DND-41 (cell line): ENCODE measurements at regions not wholly inside any gene's neighbourhood (a gene's known extent, or its start where the extent isn't known, plus 50 kb on each side); places are given as distances from the start of the nearest gene placed in this dataset.
A peak's percentile ranks its signal among the peaks of the same experiment; 100 is the strongest.

Experiments
- ATAC-seq: fragments of 200-7000 bp; cut with Tn5 transposase; 3 replicates; pipeline ENCODE4 v1.9.1; 2021; ENCODE audit warnings: low read depth; ENCODE audit not compliant: insufficient read depth
- DNase-seq: peaks from one replicate; pipeline ENCODE4 v3.0.0-alpha.2; 2020
- H2AFZ ChIP-seq: 2 replicates; pipeline ENCODE4 v1.6.0; 2012; ENCODE audit warnings: low read depth, low read length
- H3K27ac ChIP-seq: 2 replicates; pipeline ENCODE4 v1.5.1; 2012; ENCODE audit warnings: low read length, inconsistent platforms
- H3K27me3 ChIP-seq: fragments of 200-600 bp; sonication (generic); 2 replicates; pipeline ENCODE4 v1.6.0; 2012; ENCODE audit warnings: low read length, mild to moderate bottlenecking, inconsistent platforms; ENCODE audit not compliant: insufficient read depth, poor library complexity
- H3K36me3 ChIP-seq: 2 replicates; pipeline ENCODE4 v1.5.1; 2012; ENCODE audit warnings: low read length, inconsistent platforms; ENCODE audit not compliant: insufficient read depth
- H3K4me1 ChIP-seq: 2 replicates; pipeline ENCODE4 v1.5.1; 2012; ENCODE audit warnings: mild to moderate bottlenecking, low read length; ENCODE audit not compliant: insufficient read depth
- H3K4me2 ChIP-seq: 2 replicates; pipeline ENCODE4 v1.6.0; 2012; ENCODE audit warnings: mild to moderate bottlenecking, moderate library complexity, low read length, inconsistent platforms; ENCODE audit not compliant: insufficient read depth
- H3K4me3 ChIP-seq, 2 experiments: fragments of 200-600 bp in 1 of 2; shearing (Covaris generic) in 1 of 2; 2 replicates each; pipeline ENCODE4 v1.5.1; 2012 to 2016; ENCODE audit warnings: inconsistent platforms in 2 of 2, low read length in 2 of 2, mild to moderate bottlenecking in 2 of 2, low read depth in 1 of 2, moderate library complexity in 1 of 2
- H3K79me2 ChIP-seq: 2 replicates; pipeline ENCODE4 v1.6.0; 2012; ENCODE audit warnings: low read length, inconsistent platforms; ENCODE audit not compliant: insufficient read depth
- H3K9ac ChIP-seq: 2 replicates; pipeline ENCODE4 v1.6.0; 2012; ENCODE audit warnings: low read depth, mild to moderate bottlenecking, inconsistent platforms, low read length, moderate library complexity
- H3K9me3 ChIP-seq: 2 replicates; pipeline ENCODE4 v1.5.1; 2012; ENCODE audit warnings: low read length, moderate library complexity, mild to moderate bottlenecking, inconsistent platforms; ENCODE audit not compliant: insufficient read depth, severe bottlenecking
- H4K20me1 ChIP-seq: 2 replicates; pipeline ENCODE4 v1.6.0; 2012; ENCODE audit warnings: low read length; ENCODE audit not compliant: insufficient read depth
- EZH2 ChIP-seq: IDR thresholded peaks from 3 replicates; pipeline ENCODE4 v1.6.1; 2012; ENCODE audit warnings: borderline replicate concordance, low read depth, mild to moderate bottlenecking, moderate library complexity, low read length, inconsistent platforms; ENCODE audit not compliant: severe bottlenecking
- TF ChIP-seq, protein P1 (sequence below): IDR thresholded peaks from 2 replicates; pipeline ENCODE4 v1.5.1; 2012; ENCODE audit warnings: borderline replicate concordance, low read length, moderate library complexity, mild to moderate bottlenecking; ENCODE audit not compliant: poor library complexity, severe bottlenecking; ENCODE audit errors: extremely low read depth

DNA sequence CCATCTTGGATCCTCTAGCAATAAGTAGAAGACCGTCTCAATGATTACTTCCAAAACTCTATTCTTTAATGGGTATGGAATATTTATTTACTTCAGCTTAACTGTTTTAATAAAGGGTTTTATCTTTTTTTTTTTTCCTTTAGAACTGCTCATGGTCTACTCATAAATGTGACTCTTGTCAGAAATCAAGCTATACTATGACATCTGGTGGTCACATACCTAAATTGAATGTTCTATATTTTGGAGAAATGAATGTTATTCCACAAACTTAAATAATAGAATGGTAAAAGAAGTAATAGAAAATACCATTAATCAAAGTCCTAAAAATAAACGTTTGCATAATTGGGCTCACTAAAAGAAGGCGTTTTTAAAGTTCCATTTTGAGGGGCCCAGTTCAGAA, 131.2 kb upstream of the PLCXD3 start:
- H2AFZ ChIP-seq = no peak overlapping the region
- H3K27me3 ChIP-seq = no peaks in the 10 kb centered on the region
- no peak overlapping the region for H3K27ac ChIP-seq
- no peak overlapping the region for H3K4me2 ChIP-seq
- DNase-seq (no peak), ATAC-seq (no peak)
- H3K36me3 ChIP-seq = no peaks in the 10 kb centered on the region
- no peak overlapping the region for H3K9ac ChIP-seq
- H3K9me3 ChIP-seq = no peaks in the 10 kb centered on the region
- H4K20me1 ChIP-seq = no peaks in the 10 kb centered on the region
- TF ChIP-seq EZH2 = no peak
- TF ChIP-seq, protein P1, sequence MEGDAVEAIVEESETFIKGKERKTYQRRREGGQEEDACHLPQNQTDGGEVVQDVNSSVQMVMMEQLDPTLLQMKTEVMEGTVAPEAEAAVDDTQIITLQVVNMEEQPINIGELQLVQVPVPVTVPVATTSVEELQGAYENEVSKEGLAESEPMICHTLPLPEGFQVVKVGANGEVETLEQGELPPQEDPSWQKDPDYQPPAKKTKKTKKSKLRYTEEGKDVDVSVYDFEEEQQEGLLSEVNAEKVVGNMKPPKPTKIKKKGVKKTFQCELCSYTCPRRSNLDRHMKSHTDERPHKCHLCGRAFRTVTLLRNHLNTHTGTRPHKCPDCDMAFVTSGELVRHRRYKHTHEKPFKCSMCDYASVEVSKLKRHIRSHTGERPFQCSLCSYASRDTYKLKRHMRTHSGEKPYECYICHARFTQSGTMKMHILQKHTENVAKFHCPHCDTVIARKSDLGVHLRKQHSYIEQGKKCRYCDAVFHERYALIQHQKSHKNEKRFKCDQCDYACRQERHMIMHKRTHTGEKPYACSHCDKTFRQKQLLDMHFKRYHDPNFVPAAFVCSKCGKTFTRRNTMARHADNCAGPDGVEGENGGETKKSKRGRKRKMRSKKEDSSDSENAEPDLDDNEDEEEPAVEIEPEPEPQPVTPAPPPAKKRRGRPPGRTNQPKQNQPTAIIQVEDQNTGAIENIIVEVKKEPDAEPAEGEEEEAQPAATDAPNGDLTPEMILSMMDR = no peak
- H3K4me1 ChIP-seq = no peaks in the 10 kb centered on the region
- H3K4me3 ChIP-seq = no peak overlapping the region
- H3K79me2 ChIP-seq = no peaks in the 10 kb centered on the region

DNA sequence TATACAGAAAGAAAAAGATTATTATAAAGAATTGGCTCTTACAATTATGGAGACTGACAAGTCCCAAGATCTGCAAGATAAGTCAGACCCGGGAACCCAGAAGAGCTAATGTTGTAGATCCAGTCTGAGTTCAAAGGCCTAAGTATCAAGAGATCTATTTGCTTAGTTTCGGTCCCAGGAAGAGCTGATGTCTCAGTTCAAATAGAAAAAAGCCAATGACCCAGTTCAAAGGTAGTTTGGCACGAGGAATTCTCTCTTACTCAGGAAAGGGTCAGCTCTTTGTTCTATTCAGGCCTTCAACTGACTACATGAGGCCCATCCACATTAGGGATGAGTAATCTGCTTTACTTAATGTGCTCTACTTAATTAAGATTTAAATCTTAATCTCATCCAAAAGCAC, 128.3 kb upstream of the PLCXD3 start:
- no peaks in the 10 kb centered on the region for H3K79me2 ChIP-seq
- H3K36me3 ChIP-seq = no peaks in the 10 kb centered on the region
- DNase-seq (no peak), ATAC-seq (no peak)
- TF ChIP-seq, protein P1 = no peak
- no peak for TF ChIP-seq EZH2
- H2AFZ ChIP-seq = no peak overlapping the region
- no peak overlapping the region for H3K4me3 ChIP-seq
- H4K20me1 ChIP-seq = no peaks in the 10 kb centered on the region
- no peaks in the 10 kb centered on the region for H3K27me3 ChIP-seq
- no peak overlapping the region for H3K27ac ChIP-seq
- no peaks in the 10 kb centered on the region for H3K4me1 ChIP-seq
- no peak overlapping the region for H3K9ac ChIP-seq
- no peak overlapping the region for H3K4me2 ChIP-seq
- H3K9me3 ChIP-seq = no peaks in the 10 kb centered on the region

DNA sequence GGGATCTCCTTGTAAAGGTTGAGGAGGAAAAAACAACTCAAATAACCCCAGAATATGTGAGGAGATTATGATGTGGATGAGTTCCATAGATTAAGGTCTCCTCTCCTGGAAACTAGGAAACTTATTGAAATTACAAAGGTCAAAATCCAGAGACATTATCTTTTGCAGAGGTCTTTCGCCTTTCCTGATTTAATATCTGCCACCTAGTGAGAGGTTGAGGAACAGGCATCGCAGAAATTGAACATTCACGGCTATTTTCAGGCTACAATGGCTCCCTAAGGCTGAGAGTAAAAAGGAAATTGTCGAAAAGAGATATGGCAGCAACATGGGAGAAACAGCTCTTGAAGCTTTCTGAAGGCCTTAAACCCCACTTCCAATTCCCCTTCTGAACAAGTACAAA, 127.5 kb upstream of the PLCXD3 start:
- Histone ChIP-seq H3K79me2 (no peaks in the 10 kb centered on the region), H3K27me3 (no peaks in the 10 kb centered on the region), H3K27ac (no peak overlapping the region), H4K20me1 (no peaks in the 10 kb centered on the region), H3K9me3 (no peaks in the 10 kb centered on the region), H3K36me3 (no peaks in the 10 kb centered on the region), H3K4me2 (no peak overlapping the region), H3K4me1 (no peaks in the 10 kb centered on the region), H3K4me3 (no peak overlapping the region), H3K9ac (no peak overlapping the region), H2AFZ (no peak overlapping the region)
- DNase-seq (no peak), ATAC-seq (no peak)
- TF ChIP-seq, protein P1 = peak; percentile 31
- no peak for TF ChIP-seq EZH2

DNA sequence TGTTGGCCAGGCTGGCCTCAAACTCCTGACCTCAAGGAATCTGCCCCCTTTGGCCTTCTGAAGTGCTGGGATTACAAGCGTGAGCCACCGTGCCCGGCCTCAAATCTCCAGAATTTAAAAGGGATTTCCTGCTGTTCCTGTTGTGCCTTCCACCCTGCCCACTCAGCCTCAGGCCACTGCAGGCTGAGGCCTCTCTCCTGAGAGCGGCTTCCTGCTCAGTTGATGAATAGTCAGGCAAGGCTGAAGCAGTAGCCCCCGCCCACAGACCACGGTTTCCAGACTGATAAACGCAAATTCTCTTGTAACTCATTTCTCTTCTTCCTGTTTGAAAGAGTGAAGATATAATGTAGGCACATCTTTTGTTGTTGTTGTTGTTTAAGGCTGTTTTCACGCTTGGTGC, 127.0 kb upstream of the PLCXD3 start:
- Histone ChIP-seq H3K27ac (no peak overlapping the region), H3K36me3 (no peaks in the 10 kb centered on the region), H3K79me2 (no peaks in the 10 kb centered on the region), H3K4me2 (no peak overlapping the region), H3K4me3 (no peak overlapping the region), H3K27me3 (no peaks in the 10 kb centered on the region), H3K4me1 (no peaks in the 10 kb centered on the region), H2AFZ (no peak overlapping the region), H3K9me3 (no peaks in the 10 kb centered on the region), H4K20me1 (no peaks in the 10 kb centered on the region), H3K9ac (no peak overlapping the region)
- DNase-seq = no peak
- TF ChIP-seq, protein P1 = no peak
- no peak for TF ChIP-seq EZH2
- no peak for ATAC-seq
